OCI-LY3 (cell line): ENCODE measurements at regions not wholly inside any gene's neighbourhood (a gene's known extent, or its start where the extent isn't known, plus 50 kb on each side); places are given as distances from the start of the nearest gene placed in this dataset.

ENCODE experiments used
- H2AFZ ChIP-seq: fragments of 200-600, 300-600 bp; shearing (Covaris generic); 2 replicates; pipeline ENCODE4 v1.6.0; 2014; ENCODE audit warnings: antibody characterized with exemption, low read depth, low read length
- H3K27ac ChIP-seq: fragments of 200-600, 300-600 bp; sonication (generic); 2 replicates; pipeline ENCODE4 v1.5.1; 2014; ENCODE audit warnings: mild to moderate bottlenecking, low read length, moderate library complexity, mixed read lengths
- H3K27me3 ChIP-seq: fragments of 200-600, 300-600 bp; sonication (generic); 2 replicates; pipeline ENCODE4 v1.6.1; 2014; ENCODE audit warnings: low read depth, low read length, mixed read lengths
- H3K36me3 ChIP-seq: fragments of 200-600, 300-600 bp; sonication (generic); replicated peaks from 2 replicates; pipeline ENCODE3; 2014; ENCODE audit warnings: low read depth, low read length, mixed read lengths
- H3K4me1 ChIP-seq: fragments of 300-600, 200-600 bp; sonication (generic); 2 replicates; pipeline ENCODE4 v1.6.1; 2014; ENCODE audit warnings: low read length, mixed read lengths
- H3K4me2 ChIP-seq: fragments of 200-600, 300-600 bp; sonication (generic); 2 replicates; pipeline ENCODE4 v1.6.1; 2014; ENCODE audit warnings: low read length, mixed read lengths
- H3K4me3 ChIP-seq: fragments of 300-600, 200-600 bp; sonication (generic); 2 replicates; pipeline ENCODE4 v1.5.1; 2014; ENCODE audit warnings: antibody characterized with exemption, mild to moderate bottlenecking, low read length, moderate library complexity
- H3K79me2 ChIP-seq: fragments of 300-600, 200-600 bp; shearing (Covaris generic); 2 replicates; pipeline ENCODE4 v1.6.1; 2014; ENCODE audit warnings: mild to moderate bottlenecking, low read length, mixed read lengths
- H3K9ac ChIP-seq: fragments of 300-600, 200-600 bp; shearing (Covaris generic); 2 replicates; pipeline ENCODE4 v1.6.0; 2014; ENCODE audit warnings: mild to moderate bottlenecking, low read length, moderate library complexity
- H3K9me3 ChIP-seq: fragments of 200-600, 300-600 bp; shearing (Covaris generic); 2 replicates; pipeline ENCODE4 v1.6.1; 2014; ENCODE audit warnings: low read length, mixed read lengths; ENCODE audit not compliant: insufficient read depth
- H4K20me1 ChIP-seq: fragments of 200-600, 300-600 bp; sonication (generic); 2 replicates; pipeline ENCODE4 v1.6.1; 2016; ENCODE audit warnings: low read length, mixed read lengths; ENCODE audit not compliant: insufficient read depth
- EZH2phosphoT487 ChIP-seq: fragments of 200-600 bp; shearing (Covaris generic); IDR thresholded peaks from 2 replicates; pipeline ENCODE4 v1.6.1; 2018; ENCODE audit warnings: antibody characterized with exemption, mixed run types, low read depth
- TF ChIP-seq, protein P1 (sequence below): fragments of 200-600, 300-600 bp; sonication (generic); IDR thresholded peaks from 2 replicates; pipeline ENCODE4 v1.5.1; 2014; ENCODE audit warnings: antibody characterized with exemption, low read length, low read depth

- H3K9me3 ChIP-seq: no peaks in the 10 kb centered on the region
- H3K4me1 ChIP-seq: no peaks in the 10 kb centered on the region
- no peak overlapping the region for H3K4me2 ChIP-seq
- no peak overlapping the region for H3K4me3 ChIP-seq
- no peak overlapping the region for H2AFZ ChIP-seq
- no peaks in the 10 kb centered on the region for H3K79me2 ChIP-seq
- no peak overlapping the region for H3K27ac ChIP-seq
- no peaks in the 10 kb centered on the region for H3K36me3 ChIP-seq
- no peak for TF ChIP-seq EZH2phosphoT487
- TF ChIP-seq, protein P1, sequence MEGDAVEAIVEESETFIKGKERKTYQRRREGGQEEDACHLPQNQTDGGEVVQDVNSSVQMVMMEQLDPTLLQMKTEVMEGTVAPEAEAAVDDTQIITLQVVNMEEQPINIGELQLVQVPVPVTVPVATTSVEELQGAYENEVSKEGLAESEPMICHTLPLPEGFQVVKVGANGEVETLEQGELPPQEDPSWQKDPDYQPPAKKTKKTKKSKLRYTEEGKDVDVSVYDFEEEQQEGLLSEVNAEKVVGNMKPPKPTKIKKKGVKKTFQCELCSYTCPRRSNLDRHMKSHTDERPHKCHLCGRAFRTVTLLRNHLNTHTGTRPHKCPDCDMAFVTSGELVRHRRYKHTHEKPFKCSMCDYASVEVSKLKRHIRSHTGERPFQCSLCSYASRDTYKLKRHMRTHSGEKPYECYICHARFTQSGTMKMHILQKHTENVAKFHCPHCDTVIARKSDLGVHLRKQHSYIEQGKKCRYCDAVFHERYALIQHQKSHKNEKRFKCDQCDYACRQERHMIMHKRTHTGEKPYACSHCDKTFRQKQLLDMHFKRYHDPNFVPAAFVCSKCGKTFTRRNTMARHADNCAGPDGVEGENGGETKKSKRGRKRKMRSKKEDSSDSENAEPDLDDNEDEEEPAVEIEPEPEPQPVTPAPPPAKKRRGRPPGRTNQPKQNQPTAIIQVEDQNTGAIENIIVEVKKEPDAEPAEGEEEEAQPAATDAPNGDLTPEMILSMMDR: no peak
- H4K20me1 ChIP-seq: no peaks in the 10 kb centered on the region
- H3K27me3 ChIP-seq: no peaks in the 10 kb centered on the region
- no peak overlapping the region for H3K9ac ChIP-seq
These were observed 619.9 kb upstream of the SLIT2 start for GRCh38 chr4:19631814-19632213.

DNA sequence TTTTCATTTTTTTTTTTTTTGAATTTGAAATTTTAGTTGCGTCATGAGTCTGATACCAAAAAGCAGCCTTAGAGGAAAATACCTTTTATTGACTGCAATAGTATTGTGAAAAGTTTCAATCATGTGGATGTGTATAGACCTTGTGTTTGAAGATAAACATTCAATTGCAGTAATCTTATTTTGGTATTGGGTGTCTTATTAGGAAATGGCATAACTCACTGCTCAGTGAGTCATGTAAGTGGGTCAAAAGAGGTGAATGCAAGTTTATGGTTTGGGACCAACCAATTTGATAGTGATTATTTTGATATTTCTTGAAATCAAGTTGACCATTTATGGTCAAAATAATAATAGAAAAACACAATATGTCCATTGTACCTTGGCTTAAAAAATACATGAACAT, 627.8 kb upstream of the SLIT2 start:
- Histone ChIP-seq H2AFZ (no peak overlapping the region), H3K9me3 (no peaks in the 10 kb centered on the region), H3K27me3 (no peaks in the 10 kb centered on the region), H3K9ac (no peak overlapping the region), H3K27ac (no peak overlapping the region), H3K4me2 (no peak overlapping the region), H3K4me3 (no peak overlapping the region), H3K4me1 (no peaks in the 10 kb centered on the region), H4K20me1 (no peaks in the 10 kb centered on the region), H3K79me2 (no peaks in the 10 kb centered on the region), H3K36me3 (no peaks in the 10 kb centered on the region)
- no peak for TF ChIP-seq EZH2phosphoT487
- TF ChIP-seq, protein P1: no peak

DNA sequence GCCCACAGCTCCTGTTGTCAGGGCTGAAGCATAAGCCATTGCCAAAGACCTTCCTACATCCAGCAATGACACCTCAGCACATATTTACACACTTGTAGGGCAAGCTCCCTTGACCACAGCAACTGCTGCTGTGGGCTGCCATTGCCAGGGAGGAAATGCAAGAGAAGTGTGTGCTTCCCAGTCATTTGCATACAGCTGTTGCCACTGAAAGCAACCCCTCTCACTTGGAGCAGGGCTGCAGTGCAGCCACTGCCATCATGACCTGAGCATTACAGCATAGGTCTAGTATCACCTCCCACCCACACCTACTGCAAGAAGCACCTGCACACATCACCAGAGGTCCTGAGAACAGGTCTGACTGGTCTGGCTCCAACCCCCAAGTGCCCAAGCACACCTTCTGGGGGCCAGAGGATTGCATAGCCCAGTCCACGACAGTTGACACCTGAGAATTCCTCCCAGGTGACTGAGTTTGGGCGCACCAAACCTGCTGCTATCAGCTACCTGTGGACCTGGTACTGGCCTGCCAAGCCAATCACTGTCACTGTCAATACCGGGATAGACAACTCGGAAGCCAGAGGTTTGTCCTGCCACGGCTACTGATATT, 636.5 kb upstream of the SLIT2 start:
- no peak overlapping the region for H3K27ac ChIP-seq
- H3K79me2 ChIP-seq: no peaks in the 10 kb centered on the region
- H3K4me3 ChIP-seq: no peak overlapping the region
- no peak overlapping the region for H3K4me2 ChIP-seq
- no peak overlapping the region for H2AFZ ChIP-seq
- H3K36me3 ChIP-seq: peaks cover 3% of the 10 kb centered on the region
- no peak overlapping the region for H3K9ac ChIP-seq
- no peak for TF ChIP-seq EZH2phosphoT487
- TF ChIP-seq, protein P1: no peak
- H3K4me1 ChIP-seq: no peaks in the 10 kb centered on the region
- no peaks in the 10 kb centered on the region; the same call in 1 of the 2 replicates for H3K9me3 ChIP-seq
- no peaks in the 10 kb centered on the region for H4K20me1 ChIP-seq
- no peaks in the 10 kb centered on the region for H3K27me3 ChIP-seq

- H3K9me3 ChIP-seq: no peaks in the 10 kb centered on the region; the same call in 1 of the 2 replicates
- H3K9ac ChIP-seq: no peak overlapping the region
- H3K36me3 ChIP-seq: peaks cover 3% of the 10 kb centered on the region
- no peaks in the 10 kb centered on the region for H3K79me2 ChIP-seq
- H3K27me3 ChIP-seq: no peaks in the 10 kb centered on the region
- no peak for TF ChIP-seq EZH2phosphoT487
- TF ChIP-seq, protein P1: no peak
- H4K20me1 ChIP-seq: no peaks in the 10 kb centered on the region
- H3K4me1 ChIP-seq: no peaks in the 10 kb centered on the region
- H3K4me2 ChIP-seq: no peak overlapping the region
- no peak overlapping the region for H3K27ac ChIP-seq
- no peak overlapping the region for H3K4me3 ChIP-seq
- H2AFZ ChIP-seq: no peak overlapping the region
These were observed 637.5 kb upstream of the SLIT2 start for GRCh38 chr4:19614171-19614570.
